ENCODE measurements at regions not wholly inside any gene's neighbourhood (a gene's known extent, or its start where the extent isn't known, plus 50 kb on each side); places are given as distances from the start of the nearest gene placed in this dataset.

GRCh38 chr6:40947876-40948526 is 91.0 kb downstream of the UNC5CL start:
- TF ChIP-seq CTCF (IDR thresholded peaks at IDR 0.05 in 4 of 5, conservative IDR thresholded peaks at IDR 0.05 in 1 of 5) (no peak), POLR2A (IDR thresholded peaks at IDR 0.05) (no peak)
